Epidermal melanocyte (primary cell): ENCODE measurements at regions not wholly inside any gene's neighbourhood (a gene's known extent, or its start where the extent isn't known, plus 50 kb on each side); places are given as distances from the start of the nearest gene placed in this dataset.
"Not testable (repeated sequence)": the region's sequence is repeated elsewhere in the genome, so short reads cannot be mapped to it uniquely, and the experiment has no call there.

Source experiments
- DNase-seq: peaks from one replicate; pipeline ENCODE4 v3.0.0; 2011; ENCODE audit warnings: low spot score; ENCODE audit not compliant: insufficient read length

DNA sequence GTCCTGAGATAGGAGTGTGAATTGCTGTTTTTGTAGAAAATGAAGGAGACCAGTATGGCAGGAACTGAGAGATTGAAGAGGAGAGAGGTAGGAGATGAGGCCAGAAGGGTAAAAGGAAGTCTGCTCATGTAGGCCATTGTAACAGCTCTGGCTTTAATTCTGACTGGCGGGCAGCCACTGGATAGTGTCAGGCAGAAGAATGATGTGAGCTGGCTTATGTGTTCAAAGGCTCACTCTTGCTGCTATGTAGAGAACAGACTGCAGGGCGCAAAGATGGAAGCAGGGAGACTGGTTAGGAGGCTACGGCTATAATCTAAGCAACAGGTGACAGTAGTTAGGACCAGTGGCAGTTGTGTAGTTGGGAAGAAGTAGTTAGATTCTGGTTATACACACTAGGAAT, 160.2 kb upstream of the FGF13 start:
- no peak for DNase-seq

DNA sequence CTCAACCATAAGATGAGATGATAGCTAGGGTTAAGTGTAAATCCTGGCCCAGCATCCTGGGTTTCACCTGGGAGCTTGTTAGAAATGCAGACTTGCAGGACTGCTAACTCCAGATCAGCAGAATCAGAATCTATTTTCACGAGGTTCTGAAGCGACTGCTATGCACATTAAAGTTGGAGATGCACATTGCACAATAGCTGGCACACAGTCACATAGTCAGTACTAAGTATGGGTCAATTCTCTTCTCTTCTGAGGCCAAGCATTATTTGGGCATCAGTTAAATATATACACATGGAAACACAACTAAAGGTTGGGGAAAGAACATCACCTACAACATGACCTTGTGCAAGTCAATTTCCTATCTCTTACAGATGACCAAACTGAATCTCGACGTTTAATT, 155.1 kb upstream of the FGF13 start:
- no peak for DNase-seq

DNA sequence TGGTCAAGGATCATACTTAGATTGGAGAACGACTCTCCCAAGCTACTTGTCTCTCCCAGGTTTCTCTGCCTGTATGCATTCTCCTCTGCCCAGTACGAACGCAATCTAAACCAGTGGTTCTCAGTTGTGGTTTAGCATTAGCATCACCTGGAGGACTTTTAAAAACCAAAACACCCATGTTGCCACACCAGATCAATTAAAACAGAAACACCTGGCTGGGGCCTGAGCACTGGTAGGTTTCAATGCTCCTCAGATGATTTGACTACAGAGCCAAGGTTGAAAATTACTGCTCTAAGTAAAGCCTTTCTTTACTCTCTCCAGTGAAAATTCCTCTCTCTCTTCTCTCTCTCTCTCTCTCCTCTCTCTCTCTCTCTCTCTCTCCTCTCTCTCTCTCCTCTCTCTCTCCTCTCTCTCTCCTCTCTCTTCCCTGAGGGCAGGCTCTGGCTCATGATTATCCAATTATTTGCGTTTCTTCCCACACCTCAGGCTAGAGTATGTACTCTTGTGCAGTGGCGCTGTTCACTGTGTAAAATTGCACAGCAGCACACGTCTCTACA, 153.7 kb upstream of the FGF13 start:
- DNase-seq, result no peak

DNA sequence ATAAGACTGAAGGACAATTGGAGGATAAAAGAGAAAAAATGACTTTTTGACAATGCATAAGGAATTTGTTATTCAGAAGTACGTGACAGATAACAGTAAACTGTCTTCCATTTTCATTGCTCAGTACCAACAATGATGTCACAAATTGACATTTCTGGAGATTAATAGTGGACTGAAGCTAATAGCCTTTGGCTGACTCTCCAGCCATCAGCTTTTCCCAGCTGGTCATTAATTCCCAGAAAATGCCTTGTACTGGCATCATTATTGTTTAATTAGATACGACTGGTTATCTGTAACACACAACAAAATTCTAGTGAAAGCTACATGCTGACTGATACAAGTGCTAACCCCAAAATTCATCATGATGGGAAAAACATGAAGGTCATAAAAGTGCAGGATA, 147.9 kb upstream of the FGF13 start:
- no peak for DNase-seq

DNA sequence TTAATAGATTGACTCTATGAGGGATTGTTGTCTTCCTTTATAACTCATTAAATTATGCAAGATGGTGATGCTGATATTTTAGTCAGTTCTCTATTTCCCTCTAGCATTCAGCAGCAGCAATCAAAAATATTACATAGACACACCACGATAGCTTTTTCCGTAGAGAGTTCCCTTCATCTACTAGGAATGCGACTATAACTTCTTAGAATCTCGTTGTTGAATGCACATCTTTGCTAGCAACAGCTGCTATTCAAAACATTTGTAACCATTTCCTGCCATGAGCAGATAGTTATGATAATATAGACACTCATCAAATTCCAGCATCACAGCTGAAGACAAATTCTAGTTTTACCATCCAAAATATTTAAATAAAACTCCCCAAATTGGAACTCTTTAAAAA, 147.4 kb upstream of the FGF13 start:
- no peak for DNase-seq

DNA sequence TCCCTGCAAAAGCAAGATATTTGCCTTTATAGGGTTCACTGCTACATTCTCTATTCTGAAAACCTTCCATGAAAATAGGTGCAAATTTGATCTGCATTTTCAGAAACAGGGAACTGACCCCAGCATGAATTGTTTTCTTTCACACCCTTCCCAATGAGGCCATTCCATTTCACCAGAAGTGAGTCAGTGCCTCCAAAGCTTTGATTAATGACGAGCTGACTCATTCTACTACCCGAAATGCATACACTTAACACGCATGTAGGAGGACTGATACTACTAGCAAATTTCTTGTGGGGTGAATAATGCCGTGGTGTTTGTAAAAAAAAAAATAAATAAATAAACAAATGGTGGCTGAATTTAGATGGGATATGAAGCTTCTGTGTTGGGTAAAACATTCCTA, 146.9 kb upstream of the FGF13 start:
- no peak for DNase-seq

DNA sequence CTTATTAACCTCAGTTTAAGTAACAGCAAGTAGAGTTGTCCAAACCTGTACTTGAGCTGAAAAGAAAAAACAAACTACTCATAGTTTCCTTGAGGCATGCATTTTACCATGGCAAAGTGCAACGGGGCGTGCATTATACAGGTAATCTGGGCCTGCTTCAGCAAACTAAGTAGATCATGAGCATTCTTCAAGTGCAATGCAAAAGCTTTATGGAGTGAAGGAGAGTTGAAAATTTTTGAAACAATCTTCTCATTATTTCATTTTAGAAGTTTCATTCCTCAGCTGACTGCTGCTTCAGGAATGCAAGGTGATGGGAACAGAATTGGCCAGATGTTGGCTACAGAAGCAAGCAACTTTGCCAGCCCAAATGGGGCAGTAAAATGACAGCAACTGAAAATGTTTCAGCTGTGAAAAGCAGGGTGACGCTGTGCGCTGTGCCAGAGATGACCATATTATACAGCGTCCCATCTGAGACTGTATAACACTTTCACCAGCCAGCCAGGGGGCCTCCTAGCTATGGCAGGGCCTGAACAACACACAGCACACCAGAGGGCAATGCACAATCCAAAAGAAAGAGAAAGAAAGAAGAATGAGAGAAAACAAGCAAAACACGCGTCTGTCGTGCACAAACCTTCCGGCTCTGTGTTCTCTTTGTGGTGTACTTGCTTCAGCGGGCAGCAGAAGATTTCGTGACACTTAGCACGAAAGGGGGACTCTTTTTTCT, 145.5 kb upstream of the FGF13 start:
- DNase-seq, result no peak

DNA sequence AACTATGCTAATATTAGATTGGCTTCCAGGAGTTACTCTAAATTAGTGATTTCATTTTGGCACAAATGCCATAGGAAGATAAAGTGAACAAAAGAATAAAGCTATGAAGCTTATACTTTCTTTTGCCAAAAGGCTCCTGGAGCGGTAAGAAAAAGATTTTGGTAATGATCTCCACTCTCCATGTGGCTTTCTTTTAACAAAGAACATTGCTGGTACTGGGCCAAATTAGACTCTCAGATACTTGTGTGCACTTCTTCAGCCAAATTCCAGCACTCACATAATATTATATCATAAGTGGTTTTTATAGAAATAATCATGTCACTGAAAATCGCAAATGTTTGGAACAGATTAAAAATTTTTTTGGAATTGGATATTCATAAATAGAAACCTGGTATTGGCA, 142.4 kb upstream of the FGF13 start:
- DNase-seq, result no peak

DNA sequence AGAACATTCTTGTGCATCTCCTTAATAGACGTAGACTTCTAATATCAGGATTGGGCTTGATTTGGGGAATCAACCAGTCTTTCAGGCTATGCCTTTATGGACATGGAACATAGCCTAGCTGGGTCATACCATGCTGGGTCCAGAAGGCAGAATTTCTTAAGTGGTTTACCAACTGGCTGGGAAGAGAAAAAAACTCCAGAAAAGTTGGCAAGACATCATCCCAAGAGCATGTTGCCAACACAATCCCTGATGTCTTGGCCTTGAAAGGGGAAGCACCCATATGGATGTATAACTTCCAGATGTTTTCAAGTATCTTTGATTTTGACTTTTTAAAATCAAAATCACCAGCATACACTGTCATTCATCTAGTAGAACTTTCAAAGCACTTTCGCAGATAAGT, 138.0 kb upstream of the FGF13 start:
- DNase-seq, result no peak

DNA sequence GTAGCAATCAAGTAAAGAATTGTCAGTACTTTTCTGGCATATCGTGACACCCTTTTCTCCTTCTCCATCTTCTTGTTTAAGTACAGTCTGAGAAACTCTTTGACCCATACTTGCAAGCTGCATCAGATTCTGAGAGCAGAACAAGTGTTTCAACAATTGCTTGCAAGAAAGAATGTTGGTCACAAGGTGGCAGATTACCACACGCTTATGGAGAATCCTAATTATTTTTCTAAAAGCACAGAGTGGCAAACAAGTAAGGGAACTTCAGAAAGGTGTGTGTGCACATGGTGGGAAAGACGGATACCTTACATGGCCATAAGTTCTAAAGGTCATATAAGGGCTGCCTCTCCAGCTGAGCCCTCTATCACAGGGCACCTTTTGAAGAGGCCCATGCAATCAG, 136.4 kb upstream of the FGF13 start:
- DNase-seq, result no peak

DNA sequence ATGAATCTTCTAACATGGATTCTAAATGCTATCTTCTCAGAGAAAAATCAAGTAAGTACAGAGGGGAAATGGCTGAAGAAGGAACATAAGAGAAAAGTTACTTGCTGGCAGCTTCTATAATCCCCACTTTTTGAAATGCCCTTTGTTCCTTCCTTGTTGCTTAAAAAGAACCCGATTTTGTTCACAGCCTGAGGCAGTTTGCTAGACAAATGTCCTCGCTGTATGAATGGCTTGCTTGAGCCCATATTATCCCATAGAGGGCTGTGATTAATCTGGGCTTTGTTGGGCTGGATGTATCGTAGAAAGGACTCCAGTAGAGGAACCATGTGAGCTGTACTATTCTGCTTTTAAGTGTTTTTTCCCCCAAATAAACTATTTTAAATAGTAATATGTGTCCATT, 134.3 kb upstream of the FGF13 start:
- DNase-seq, result no peak

DNA sequence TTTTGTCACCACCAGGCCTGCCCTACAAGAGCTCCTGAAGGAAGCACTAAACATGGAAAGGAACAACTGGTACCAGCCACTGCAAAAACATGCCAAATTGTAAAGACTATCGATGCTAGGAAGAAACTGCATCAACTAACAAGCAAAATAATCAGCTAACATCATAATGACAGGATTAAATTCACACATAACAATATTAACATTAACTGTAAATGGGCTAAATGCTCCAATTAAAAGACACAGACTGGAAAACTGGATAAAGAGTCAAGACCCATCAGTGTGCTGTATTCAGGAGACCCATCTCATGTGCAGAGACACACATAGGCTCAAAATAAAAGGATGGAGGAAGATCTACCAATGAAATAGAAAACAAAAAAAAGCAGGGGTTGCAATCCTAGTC, 95.9 kb upstream of the FGF13 start:
- not testable (repeated sequence) for DNase-seq

DNA sequence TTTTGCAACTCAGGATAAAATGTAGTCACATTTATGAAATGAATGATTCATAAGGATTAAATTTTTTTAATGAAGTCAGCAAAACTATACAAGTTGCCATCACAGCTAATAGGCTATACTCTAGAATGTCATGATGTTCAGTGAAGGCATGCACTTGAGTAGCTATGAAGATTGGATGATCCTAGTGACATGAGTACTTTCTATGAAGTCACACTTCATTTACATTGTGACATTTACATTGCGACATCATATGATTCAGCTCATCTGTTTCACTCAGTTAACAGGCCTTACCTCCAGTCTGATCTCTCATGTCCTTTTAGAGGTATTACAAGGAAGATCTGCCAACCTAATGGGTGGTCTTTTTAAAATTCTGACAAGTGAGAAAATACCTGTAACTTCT, 82.7 kb upstream of the FGF13 start:
- DNase-seq, result no peak

DNA sequence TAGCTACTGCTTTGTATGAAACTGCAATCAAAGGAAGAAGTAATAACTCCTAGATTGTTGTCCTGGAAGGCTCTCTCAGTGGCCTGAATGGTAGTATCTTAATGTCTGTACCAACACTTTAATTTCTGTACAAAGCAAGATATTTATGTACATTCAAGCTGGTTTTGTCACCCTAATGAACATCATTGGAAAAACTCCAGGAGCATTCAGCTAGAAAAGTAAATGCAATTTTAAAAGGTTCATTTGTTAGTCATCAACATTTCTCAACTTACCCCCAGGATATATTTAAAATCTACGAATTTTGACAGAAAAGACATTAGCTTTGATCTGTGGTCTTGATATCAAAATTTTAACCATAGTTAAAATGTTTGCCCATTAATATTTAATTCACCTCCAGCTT, 80.0 kb upstream of the FGF13 start:
- DNase-seq, result no peak

DNA sequence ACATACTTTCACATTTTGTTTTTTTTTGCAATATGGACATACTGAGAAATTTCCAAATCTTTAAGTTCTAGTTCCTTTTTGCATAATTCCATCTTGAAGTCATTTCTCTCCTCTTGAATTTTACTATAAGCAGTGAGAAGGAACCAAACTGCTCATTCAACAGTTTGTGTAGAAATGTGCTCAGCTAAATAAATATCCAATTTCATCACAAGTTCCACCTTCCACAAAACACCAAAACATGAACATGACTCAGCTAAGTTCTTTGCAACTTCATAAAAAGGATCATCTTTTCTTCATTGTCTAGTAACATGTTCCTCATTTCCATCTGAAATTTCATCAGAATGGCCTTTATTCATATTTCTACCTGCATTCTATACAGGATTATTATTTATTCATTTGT, 77.3 kb upstream of the FGF13 start:
- DNase-seq, result no peak

DNA sequence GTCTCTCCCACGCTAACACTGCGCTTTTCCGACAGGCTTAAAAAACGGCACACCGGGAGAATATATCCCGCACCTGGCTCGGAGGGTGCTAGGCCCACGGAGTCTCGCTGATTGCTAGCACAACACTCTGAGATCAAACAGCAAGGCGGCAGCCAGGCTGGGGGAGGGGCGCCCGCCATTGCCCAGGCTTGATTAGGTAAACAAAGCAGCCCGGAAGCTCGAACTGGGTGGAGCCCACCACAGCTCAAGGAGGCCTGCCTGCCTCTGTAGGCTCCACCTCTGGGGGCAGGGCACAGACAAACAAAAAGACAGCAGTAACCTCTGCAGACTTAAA, 67.0 kb upstream of the FGF13 start:
- not testable (repeated sequence) for DNase-seq

DNA sequence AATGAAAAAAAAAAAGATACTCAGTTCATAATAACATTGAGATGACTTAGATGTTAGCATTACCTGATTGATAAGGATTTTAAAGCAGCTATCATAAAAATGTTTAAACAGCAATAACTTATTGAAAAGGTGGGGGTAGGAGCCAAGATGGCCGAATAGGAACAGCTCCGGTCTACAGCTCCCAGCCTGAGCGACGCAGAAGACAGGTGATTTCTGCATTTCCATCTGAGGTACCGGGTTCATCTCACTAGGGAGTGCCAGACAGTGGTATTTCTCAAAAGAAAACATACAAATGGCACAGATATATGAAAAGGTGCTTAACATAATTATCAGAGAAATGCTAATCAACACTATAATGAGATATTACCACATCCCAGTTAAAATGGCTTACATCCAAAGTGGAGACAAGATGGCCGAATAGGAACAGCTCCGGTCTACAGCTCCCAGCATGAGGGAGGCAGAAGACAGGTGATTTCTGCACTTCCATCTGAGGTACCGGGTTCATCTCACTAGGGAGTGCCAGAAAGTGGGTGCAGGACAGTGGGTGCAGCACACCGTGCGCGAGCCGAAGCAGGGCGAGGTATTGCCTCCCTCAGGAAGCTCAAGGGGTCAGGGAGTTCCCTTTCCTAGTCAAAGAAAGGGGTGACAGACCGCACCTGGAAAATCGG, 66.5 kb upstream of the FGF13 start:
- not testable (repeated sequence) for DNase-seq

DNA sequence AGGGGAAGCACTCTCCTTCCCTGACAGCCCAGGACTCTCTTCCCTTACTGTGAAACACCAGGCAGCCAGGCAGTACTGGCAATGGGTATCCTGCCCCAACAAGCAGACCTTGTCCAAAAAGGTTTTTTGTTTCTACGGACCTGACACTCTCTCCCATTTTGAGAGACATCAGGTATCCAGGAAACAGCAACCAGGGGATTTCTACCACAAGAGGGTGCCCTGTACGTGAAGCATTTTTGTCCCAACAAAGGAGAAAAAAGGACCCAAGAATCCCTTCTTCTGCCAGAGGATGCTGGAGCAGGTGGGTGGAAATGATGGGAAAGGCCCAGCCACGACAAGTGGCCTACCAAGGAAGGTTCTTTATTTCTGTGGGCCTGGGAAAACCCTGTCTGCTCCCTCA, 65.7 kb upstream of the FGF13 start:
- DNase-seq, result no peak

DNA sequence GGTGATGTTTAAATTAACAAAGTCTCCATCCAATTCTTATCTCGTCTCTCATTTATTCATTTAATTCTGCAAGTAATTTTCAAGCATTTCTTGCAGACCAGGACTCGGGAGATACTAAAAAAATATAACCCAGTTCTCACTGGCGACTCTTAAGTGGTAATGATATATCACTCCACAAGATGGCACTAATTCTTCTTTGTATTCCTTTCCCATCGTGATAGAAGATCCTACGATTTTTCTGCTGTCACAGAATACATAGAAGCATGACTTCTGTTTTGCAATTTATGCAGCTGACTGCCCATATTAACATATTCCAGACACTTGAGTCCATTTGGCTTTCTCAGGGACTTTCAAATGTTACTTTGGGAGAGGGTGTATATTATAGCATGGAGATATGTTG, 64.0 kb upstream of the FGF13 start:
- DNase-seq, result peak; percentile 19

DNA sequence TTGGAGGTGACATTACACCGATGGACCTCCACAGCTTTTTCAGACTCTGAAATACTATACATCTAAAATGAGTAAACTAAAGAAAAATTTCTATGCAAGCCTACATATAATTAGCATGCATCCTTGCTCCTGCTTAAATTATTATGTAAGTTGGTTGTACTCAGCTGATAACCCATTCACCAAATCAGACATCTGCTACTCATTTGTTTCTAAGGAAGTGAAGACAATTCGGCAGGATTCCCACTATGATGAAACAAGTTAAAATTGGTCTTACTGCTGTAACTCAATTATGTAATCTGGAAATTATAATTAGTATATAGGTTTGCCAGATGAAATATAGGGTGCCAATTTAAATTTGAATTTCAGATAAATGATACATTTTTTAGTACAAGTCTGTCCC, 59.5 kb upstream of the FGF13 start:
- DNase-seq, result no peak

DNA sequence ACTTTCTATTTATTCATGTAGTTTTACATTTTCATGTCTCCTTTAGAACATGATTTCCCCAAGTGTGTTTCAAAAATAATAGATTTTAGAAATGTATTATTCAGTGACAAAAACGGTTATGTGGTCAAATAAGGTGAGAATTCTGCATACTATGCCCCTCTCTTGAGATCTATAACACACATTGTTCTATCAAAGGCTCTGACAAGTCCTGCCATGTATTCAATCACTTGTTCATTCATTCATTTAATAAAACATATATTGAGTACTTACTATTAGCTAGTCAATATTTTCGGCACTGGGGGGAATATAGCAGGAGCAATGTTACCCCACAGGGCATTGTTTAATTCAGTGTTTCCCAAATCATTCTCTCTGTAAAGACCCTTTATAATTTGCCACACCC, 58.4 kb upstream of the FGF13 start:
- DNase-seq, result no peak

DNA sequence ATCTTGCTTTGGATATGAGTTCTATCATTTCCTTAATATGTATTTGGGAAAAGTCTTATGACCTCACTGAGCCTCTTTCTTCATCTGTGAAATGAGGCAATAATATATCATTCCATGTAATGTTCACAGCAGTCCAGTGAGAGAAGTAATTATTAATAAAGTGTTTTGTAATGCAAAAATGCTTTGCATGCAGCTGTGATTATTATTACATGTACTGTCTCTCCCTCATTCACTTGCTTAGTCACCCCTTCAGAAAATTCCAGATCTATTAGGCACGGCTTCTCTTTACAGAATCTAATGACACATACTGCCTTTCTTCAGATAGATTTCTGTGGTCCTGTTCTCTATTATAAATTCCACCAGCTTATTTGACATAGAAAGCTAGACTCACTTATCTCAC, 53.5 kb upstream of the FGF13 start:
- DNase-seq, result no peak

DNA sequence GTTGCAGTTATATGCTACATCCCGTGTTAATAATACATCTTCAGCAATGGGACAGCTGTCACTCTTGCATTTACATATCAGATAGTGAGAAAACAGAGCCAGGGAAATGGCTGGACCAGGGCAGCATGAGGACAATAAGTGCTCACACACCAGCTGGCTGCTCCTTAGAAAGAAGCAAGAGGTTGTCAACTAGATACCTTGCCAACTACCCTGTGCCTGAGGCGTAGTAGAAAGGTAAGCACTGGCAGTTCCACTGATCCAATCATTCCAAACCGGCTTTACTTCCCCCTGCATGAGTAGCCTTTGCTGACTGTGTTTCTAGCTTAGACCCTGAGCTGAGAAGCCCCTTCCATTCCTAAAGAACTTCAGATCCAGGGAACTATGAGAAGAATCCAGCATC, 52.2 kb upstream of the FGF13 start:
- DNase-seq, result no peak
